OCI-LY7 (cell line): ENCODE measurements at regions not wholly inside any gene's neighbourhood (a gene's known extent, or its start where the extent isn't known, plus 50 kb on each side); places are given as distances from the start of the nearest gene placed in this dataset.

Experiments used
- EZH2phosphoT487 ChIP-seq: fragments of 200-600 bp; sonication (generic); IDR thresholded peaks from 2 replicates; pipeline ENCODE4 v1.6.1; 2018; ENCODE audit warnings: low read depth, borderline replicate concordance, mild to moderate bottlenecking, mixed run types, antibody characterized with exemption, low read length, moderate library complexity, mixed read lengths
- TF ChIP-seq, protein P1 (sequence below): fragments of 200-600 bp; sonication (generic); conservative IDR thresholded peaks from 2 replicates; pipeline ENCODE4 v1.5.1; 2014; ENCODE audit warnings: mild to moderate bottlenecking, antibody characterized with exemption, low read length, moderate library complexity, mixed read lengths

DNA sequence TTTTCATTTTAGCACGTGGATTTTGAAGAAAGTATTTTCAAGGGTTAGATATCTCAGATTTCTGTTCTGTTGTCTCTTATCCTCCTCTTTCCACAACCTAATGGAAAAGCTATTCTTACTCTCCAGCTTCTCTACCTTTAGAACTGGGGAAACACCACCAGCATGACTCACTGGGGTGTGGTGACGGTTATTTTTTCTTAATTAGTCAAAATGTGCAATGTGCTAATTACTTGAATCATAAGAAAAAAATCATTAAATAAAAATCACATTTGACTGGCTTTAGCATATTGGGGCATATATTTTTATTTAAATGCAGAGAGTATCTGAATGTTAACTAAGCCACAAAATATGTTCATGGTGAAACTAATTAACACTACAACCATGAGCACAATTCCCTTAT, 570.7 kb upstream of the AGTR1 start:
- TF ChIP-seq, protein P1, sequence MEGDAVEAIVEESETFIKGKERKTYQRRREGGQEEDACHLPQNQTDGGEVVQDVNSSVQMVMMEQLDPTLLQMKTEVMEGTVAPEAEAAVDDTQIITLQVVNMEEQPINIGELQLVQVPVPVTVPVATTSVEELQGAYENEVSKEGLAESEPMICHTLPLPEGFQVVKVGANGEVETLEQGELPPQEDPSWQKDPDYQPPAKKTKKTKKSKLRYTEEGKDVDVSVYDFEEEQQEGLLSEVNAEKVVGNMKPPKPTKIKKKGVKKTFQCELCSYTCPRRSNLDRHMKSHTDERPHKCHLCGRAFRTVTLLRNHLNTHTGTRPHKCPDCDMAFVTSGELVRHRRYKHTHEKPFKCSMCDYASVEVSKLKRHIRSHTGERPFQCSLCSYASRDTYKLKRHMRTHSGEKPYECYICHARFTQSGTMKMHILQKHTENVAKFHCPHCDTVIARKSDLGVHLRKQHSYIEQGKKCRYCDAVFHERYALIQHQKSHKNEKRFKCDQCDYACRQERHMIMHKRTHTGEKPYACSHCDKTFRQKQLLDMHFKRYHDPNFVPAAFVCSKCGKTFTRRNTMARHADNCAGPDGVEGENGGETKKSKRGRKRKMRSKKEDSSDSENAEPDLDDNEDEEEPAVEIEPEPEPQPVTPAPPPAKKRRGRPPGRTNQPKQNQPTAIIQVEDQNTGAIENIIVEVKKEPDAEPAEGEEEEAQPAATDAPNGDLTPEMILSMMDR = no peak
- no peak for TF ChIP-seq EZH2phosphoT487
